GM20000 (cell line): ENCODE measurements at regions not wholly inside any gene's neighbourhood (a gene's known extent, or its start where the extent isn't known, plus 50 kb on each side); places are given as distances from the start of the nearest gene placed in this dataset.

ENCODE experiments used
- DNase-seq: peaks from one replicate; pipeline ENCODE4 v3.0.0; 2012; ENCODE audit warnings: low spot score
- CTCF ChIP-seq: IDR thresholded peaks from 2 replicates; pipeline ENCODE4 v1.5.1; 2012; ENCODE audit warnings: mild to moderate bottlenecking, control low read depth; ENCODE audit errors: extremely low read depth, missing control alignments

- TF ChIP-seq CTCF: no peak
- DNase-seq: no peak
Observed at GRCh38 chr14:26281280-26281998, 316.4 kb downstream of the NOVA1 start.

DNA sequence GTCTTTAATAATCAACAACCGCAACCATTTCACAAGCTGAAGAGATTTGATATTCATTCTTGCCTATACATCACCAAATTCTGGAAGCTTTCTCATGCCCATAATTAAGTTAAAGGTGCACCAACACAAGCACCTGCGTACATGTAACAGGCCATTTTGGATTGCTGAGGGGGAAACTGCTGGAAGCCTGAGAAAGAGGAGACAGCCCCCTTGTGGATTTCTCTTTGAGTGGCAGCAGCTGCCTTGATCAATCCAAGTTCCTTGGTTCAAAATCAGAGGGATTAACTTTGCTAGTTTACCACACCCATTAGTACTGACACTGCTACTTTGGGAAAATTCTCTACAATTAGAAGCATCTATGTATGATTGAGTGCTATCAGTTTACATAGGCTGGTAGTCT is 321.1 kb downstream of the NOVA1 start:
- DNase-seq: no peak
- TF ChIP-seq CTCF: no peak

DNA sequence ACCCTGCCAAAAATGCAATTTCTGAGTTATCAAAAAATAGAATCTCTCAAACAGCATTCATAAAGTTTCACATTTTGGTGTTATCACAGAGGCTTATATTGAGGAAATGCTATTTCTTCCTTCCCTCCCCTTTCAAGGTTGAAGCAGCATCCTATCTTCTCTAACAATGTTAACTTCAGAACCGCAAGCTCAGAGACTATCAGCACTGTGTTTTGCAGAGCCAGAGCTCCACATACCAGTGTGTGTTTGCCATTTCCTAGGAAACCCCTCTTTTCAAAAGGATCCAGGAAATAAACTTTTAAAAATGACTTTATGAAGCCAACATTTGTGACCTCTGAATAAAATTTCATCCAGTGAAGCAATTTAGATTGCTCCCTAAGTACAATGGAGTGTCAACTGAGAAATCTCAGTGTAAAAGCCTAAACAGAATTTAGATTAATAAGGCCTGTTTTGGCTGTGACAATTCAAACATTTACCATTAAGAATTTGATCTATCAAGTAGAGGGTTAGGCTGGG is 332.6 kb downstream of the NOVA1 start:
- DNase-seq: no peak
- TF ChIP-seq CTCF: no peak

DNA sequence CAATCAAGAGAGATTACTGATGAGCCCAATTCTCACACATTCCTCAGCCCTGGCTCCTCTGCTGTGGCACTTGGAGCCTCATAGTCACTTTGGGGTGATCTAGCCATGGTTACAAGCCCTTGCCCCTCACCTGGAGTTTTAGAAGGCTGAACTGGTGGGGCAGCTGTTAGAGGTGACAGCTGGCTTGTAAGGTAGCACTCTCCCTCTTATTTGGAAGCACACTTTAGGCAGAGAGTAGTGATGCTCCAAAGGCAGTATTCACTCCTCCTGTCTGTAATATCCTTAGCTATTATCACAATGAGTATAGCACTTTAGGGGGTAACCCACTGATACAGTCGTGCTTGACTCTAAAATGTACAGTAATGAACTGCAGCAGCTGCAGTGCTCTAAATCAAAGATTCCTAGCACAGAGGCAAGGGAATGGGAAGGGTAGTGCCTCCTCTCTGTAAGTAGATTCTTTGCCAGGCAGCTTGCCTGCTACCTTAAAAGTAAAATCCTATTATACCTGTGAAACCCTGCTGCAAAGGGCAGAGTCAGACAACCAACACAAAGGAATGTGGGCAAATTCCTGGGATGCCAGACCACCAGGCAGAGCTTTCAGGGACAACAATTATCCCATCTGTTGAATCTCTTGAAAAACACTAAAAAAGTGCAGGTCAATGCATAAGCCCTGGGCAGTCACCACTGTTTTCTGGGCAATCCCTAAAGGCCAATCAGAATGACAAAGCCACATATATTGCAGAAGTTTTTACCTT is 336.3 kb downstream of the NOVA1 start:
- TF ChIP-seq CTCF: no peak

DNA sequence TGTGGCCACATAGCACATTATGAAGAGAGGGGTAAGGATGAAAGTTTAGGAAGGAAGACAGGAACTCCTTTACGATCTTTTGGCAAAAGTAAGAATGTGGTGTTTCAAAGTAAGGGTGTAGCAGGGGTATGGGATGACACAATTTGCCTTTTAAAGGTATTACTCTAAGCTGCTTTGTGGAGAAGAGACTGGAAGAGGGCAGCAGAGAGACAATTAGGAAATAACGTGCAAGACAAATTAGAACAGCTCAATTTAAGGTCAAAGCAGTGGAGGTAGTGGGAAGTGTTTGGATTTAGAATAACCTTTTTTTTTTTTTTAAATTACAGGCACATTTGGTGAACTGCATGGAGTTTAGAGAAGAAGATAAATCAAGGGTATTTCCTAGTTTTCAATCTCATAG is 342.6 kb downstream of the NOVA1 start:
- DNase-seq: no peak
- TF ChIP-seq CTCF: no peak

More for the DNA sequence above, 336.3 kb downstream of the NOVA1 start:
- DNase-seq: no peak

GRCh38 chr14:26252176-26252575 is 345.7 kb downstream of the NOVA1 start:
- TF ChIP-seq CTCF: no peak
- no peak for DNase-seq

DNA sequence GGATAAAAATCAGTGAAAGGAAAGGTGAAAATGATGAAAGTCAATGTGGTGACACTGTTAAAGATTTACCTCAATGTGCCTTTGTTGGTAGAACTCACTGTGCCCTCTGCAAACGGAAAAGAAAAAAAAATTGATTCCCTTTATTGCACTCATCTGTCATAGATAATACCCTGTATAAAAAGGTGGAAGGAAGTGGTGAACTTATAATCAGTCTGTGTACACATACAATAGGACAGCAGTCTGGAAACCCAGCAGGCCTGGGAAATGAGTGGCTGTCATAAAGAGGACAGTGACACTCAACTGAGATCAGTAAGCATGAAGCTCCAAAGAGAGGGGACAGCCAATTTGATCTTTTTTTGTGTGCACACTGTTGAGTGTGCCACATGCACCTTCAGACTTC is 364.7 kb downstream of the NOVA1 start:
- no peak for DNase-seq
- TF ChIP-seq CTCF: no peak
